Neural progenitor cell (in vitro differentiated cells): ENCODE measurements at regions not wholly inside any gene's neighbourhood (a gene's known extent, or its start where the extent isn't known, plus 50 kb on each side); places are given as distances from the start of the nearest gene placed in this dataset.
A peak's percentile ranks its signal among the peaks of the same experiment; 100 is the strongest.

Source experiments
- DNase-seq: peaks from one replicate; pipeline ENCODE4 v3.0.0-alpha.2; 2016; ENCODE audit warnings: low spot score
- H2AFZ ChIP-seq: fragments of 200-600 bp; sonication (generic); replicated peaks from 2 replicates; pipeline ENCODE4 v1.6.1; 2016; ENCODE audit warnings: antibody characterized with exemption
- H3F3A ChIP-seq: fragments of 200-600 bp; sonication (generic); 2 replicates; pipeline ENCODE4 v1.6.1; 2016; ENCODE audit warnings: antibody characterized with exemption, low read depth
- H3K27ac ChIP-seq: fragments of 200-600 bp; sonication (generic); 2 replicates; pipeline ENCODE4 v1.5.1; 2016; ENCODE audit warnings: mild to moderate bottlenecking
- H3K27me3 ChIP-seq: fragments of 200-600 bp; sonication (generic); 2 replicates; pipeline ENCODE4 v1.6.1; 2016; ENCODE audit warnings: mild to moderate bottlenecking, moderate library complexity
- H3K36me3 ChIP-seq: fragments of 200-600 bp; sonication (generic); 2 replicates; pipeline ENCODE4 v1.5.1; 2016
- H3K4me1 ChIP-seq: fragments of 200-600 bp; sonication (generic); 2 replicates; pipeline ENCODE4 v1.6.1; 2016; ENCODE audit warnings: mixed run types
- H3K4me2 ChIP-seq: fragments of 200-600 bp; sonication (generic); 2 replicates; pipeline ENCODE4 v1.6.1; 2016
- H3K4me3 ChIP-seq: fragments of 200-600 bp; sonication (generic); 2 replicates; pipeline ENCODE4 v1.5.1; 2016
- H3K79me2 ChIP-seq: fragments of 200-600 bp; sonication (generic); 2 replicates; pipeline ENCODE4 v1.6.1; 2016; ENCODE audit warnings: low read depth
- H3K9ac ChIP-seq: fragments of 200-600 bp; sonication (generic); 2 replicates; pipeline ENCODE4 v1.6.1; 2016
- H3K9me3 ChIP-seq: fragments of 200-600 bp; sonication (generic); 2 replicates; pipeline ENCODE4 v1.5.1; 2016; ENCODE audit warnings: low read depth
- H4K20me1 ChIP-seq: fragments of 200-600 bp; sonication (generic); 2 replicates; pipeline ENCODE4 v1.6.1; 2016; ENCODE audit warnings: low read depth
- H3K27ac Mint-ChIP-seq: 3 replicates; pipeline ENCODE4 v1.8.0; 2021; ENCODE audit warnings: mixed read lengths
- H3K27me3 Mint-ChIP-seq: 2 replicates; pipeline ENCODE4 v1.8.0; 2022; ENCODE audit warnings: low read depth, mild to moderate bottlenecking, inconsistent platforms, moderate library complexity, mixed read lengths; ENCODE audit not compliant: insufficient read depth
- H3K36me3 Mint-ChIP-seq: 3 replicates; pipeline ENCODE4 v1.8.0; 2021; ENCODE audit warnings: mixed read lengths
- H3K4me1 Mint-ChIP-seq: 3 replicates; pipeline ENCODE4 v1.8.0; 2021; ENCODE audit warnings: mixed read lengths
- H3K4me3 Mint-ChIP-seq: 3 replicates; pipeline ENCODE4 v1.8.0; 2021; ENCODE audit warnings: mild to moderate bottlenecking, moderate library complexity, mixed read lengths
- H3K9me3 Mint-ChIP-seq: 3 replicates; pipeline ENCODE4 v1.8.0; 2020; ENCODE audit warnings: mixed read lengths
- CTCF ChIP-seq: fragments of 200-600 bp; sonication (generic); IDR thresholded peaks from 2 replicates; pipeline ENCODE4 v1.5.1; 2017; ENCODE audit warnings: antibody characterized with exemption, mild to moderate bottlenecking
- EZH2 ChIP-seq: fragments of 200-600 bp; sonication (generic); IDR thresholded peaks from 2 replicates; pipeline ENCODE4 v1.6.1; 2017; ENCODE audit warnings: antibody characterized with exemption, mild to moderate bottlenecking, moderate library complexity
- EZH2phosphoT487 ChIP-seq: fragments of 200-600 bp; sonication (generic); IDR thresholded peaks from 2 replicates; pipeline ENCODE4 v1.6.1; 2017; ENCODE audit warnings: antibody characterized with exemption

GRCh38 chr1:217140041-217140901 lies 417.0 kb upstream of the ESRRG start:
- TF ChIP-seq CTCF, result no peak
- no peak for TF ChIP-seq EZH2phosphoT487
- no peak for TF ChIP-seq EZH2
- H3K4me2 ChIP-seq, result peak overlapping the region; percentile 83
- Mint-ChIP-seq H3K4me3 (peak overlapping the region; percentile 82), H3K4me1 (peaks cover 44% of the 10 kb centered on the region), H3K36me3 (no peaks in the 10 kb centered on the region), H3K27ac (no peak overlapping the region), H3K27me3 (peaks cover 39% of the 10 kb centered on the region), H3K9me3 (peaks cover 4% of the 10 kb centered on the region)
- DNase-seq, result peak; percentile 61
- no peaks in the 10 kb centered on the region for H3K36me3 ChIP-seq
- peak overlapping the region; percentile 44 for H3K4me3 ChIP-seq
- H4K20me1 ChIP-seq, result peaks cover 39% of the 10 kb centered on the region
- peaks cover 41% of the 10 kb centered on the region for H3K4me1 ChIP-seq
- no peak overlapping the region for H3K27ac ChIP-seq
- H3K79me2 ChIP-seq, result no peaks in the 10 kb centered on the region
- H3K27me3 ChIP-seq, result peaks cover 89% of the 10 kb centered on the region
- H3K9ac ChIP-seq, result no peak overlapping the region
- H3K9me3 ChIP-seq, result no peaks in the 10 kb centered on the region
- H3F3A ChIP-seq, result peaks cover 12% of the 10 kb centered on the region
- H2AFZ ChIP-seq, result peak overlapping the region; percentile 27

GRCh38 chr1:217139513-217139912 lies 416.3 kb upstream of the ESRRG start:
- Histone ChIP-seq H3K9me3 (no peaks in the 10 kb centered on the region), H3K4me3 (peak overlapping the region; percentile 44), H3K9ac (no peak overlapping the region), H3K79me2 (no peaks in the 10 kb centered on the region), H2AFZ (no peak overlapping the region), H3K4me1 (peaks cover 48% of the 10 kb centered on the region), H3K4me2 (peak overlapping the region; percentile 83), H3F3A (peaks cover 12% of the 10 kb centered on the region), H3K27ac (no peak overlapping the region), H3K36me3 (no peaks in the 10 kb centered on the region), H3K27me3 (peaks cover 97% of the 10 kb centered on the region), H4K20me1 (peaks cover 47% of the 10 kb centered on the region)
- Mint-ChIP-seq H3K27me3 (peaks cover 46% of the 10 kb centered on the region), H3K4me1 (peaks cover 49% of the 10 kb centered on the region), H3K9me3 (no peaks in the 10 kb centered on the region), H3K27ac (no peak overlapping the region), H3K36me3 (no peaks in the 10 kb centered on the region), H3K4me3 (peak overlapping the region; percentile 82)
- DNase-seq, result peak; percentile 77
- TF ChIP-seq CTCF (no peak), EZH2phosphoT487 (peak; percentile 83), EZH2 (peak; percentile 82)

GRCh38 chr1:217138799-217139466 lies 415.7 kb upstream of the ESRRG start:
- H3K9me3 Mint-ChIP-seq, result no peaks in the 10 kb centered on the region
- peaks cover 49% of the 10 kb centered on the region for H3K4me1 ChIP-seq
- peak overlapping the region; percentile 97 for H3K4me2 ChIP-seq
- no peaks in the 10 kb centered on the region for H3K36me3 Mint-ChIP-seq
- no peak overlapping the region for H2AFZ ChIP-seq
- H3K27ac ChIP-seq, result no peak overlapping the region
- TF ChIP-seq CTCF (no peak), EZH2phosphoT487 (peak; percentile 71), EZH2 (peak; percentile 60)
- peaks cover 100% of the 10 kb centered on the region for H3K27me3 ChIP-seq
- H3K27ac Mint-ChIP-seq, result no peak overlapping the region
- no peaks in the 10 kb centered on the region for H3K79me2 ChIP-seq
- DNase-seq, result peak; percentile 10
- H4K20me1 ChIP-seq, result peaks cover 52% of the 10 kb centered on the region
- peaks cover 52% of the 10 kb centered on the region for H3K27me3 Mint-ChIP-seq
- H3K4me3 ChIP-seq, result peak overlapping the region; percentile 44
- no peaks in the 10 kb centered on the region for H3K36me3 ChIP-seq
- H3K4me1 Mint-ChIP-seq, result peaks cover 53% of the 10 kb centered on the region
- peak overlapping the region; percentile 82 for H3K4me3 Mint-ChIP-seq
- no peak overlapping the region for H3K9ac ChIP-seq
- H3K9me3 ChIP-seq, result no peaks in the 10 kb centered on the region
- peaks cover 12% of the 10 kb centered on the region for H3F3A ChIP-seq
